Transverse colon (tissue), 4 donors: ENCODE measurements at regions not wholly inside any gene's neighbourhood (a gene's known extent, or its start where the extent isn't known, plus 50 kb on each side); places are given as distances from the start of the nearest gene placed in this dataset.
A peak's percentile ranks its signal among the peaks of the same experiment; 100 is the strongest.

ENCODE experiments used
- EP300 ChIP-seq: sonication (generic); formaldehyde crosslinking; IDR thresholded peaks from one replicate; pipeline ENCODE4 v1.6.1; 2017; ENCODE audit warnings: antibody characterized with exemption, low read depth
- POLR2A ChIP-seq: fragments of 450-650 bp; IDR thresholded peaks from one replicate; pipeline ENCODE4 v1.6.1; 2016; ENCODE audit warnings: antibody characterized with exemption, mild to moderate bottlenecking, moderate library complexity
- POLR2AphosphoS5 ChIP-seq, 3 donors: sonication (generic); formaldehyde crosslinking; IDR thresholded peaks; one replicate each; pipeline ENCODE4 v1.6.1; 2016; ENCODE audit warnings: antibody characterized with exemption in 3 of 3
- TF ChIP-seq, protein P1 (sequence below), 5 experiments: fragments of 200-600 bp in 3 of 5; fragments of 450-650 bp in 2 of 5; sonication (generic) in 3 of 5; IDR thresholded peaks; 1 replicate in 2 of 5; 2 replicates in 3 of 5; pipeline ENCODE4 v1.5.1; 2016 to 2017; ENCODE audit warnings: antibody characterized with exemption in 5 of 5, inconsistent platforms in 3 of 5, mild to moderate bottlenecking in 2 of 5, moderate library complexity in 1 of 5

DNA sequence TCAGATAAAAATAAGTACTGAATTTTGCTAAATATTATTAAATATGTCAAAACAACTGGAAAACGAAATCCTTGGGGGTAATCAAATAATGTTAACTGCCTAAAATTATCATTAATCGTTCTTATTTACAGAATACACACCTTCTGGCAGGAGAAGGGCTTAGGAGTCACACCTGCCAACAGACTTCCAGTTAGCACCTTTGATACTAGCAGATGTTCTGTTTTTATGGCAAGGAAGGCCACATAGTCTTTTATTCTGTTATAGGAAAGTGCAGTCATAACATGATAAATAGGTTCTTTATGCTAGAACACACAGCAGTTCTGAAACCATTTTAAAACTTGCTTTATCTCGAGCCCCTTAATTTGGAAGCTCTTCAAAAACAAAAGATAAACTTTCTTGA, 464.1 kb downstream of the UTRN start:
- TF ChIP-seq, protein P1, sequence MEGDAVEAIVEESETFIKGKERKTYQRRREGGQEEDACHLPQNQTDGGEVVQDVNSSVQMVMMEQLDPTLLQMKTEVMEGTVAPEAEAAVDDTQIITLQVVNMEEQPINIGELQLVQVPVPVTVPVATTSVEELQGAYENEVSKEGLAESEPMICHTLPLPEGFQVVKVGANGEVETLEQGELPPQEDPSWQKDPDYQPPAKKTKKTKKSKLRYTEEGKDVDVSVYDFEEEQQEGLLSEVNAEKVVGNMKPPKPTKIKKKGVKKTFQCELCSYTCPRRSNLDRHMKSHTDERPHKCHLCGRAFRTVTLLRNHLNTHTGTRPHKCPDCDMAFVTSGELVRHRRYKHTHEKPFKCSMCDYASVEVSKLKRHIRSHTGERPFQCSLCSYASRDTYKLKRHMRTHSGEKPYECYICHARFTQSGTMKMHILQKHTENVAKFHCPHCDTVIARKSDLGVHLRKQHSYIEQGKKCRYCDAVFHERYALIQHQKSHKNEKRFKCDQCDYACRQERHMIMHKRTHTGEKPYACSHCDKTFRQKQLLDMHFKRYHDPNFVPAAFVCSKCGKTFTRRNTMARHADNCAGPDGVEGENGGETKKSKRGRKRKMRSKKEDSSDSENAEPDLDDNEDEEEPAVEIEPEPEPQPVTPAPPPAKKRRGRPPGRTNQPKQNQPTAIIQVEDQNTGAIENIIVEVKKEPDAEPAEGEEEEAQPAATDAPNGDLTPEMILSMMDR (IDR thresholded peaks at IDR 0.05) = no peak
- TF ChIP-seq EP300 (no peak), POLR2AphosphoS5 (IDR thresholded peaks at IDR 0.05) (peak in 1 of 3 donors; percentile 19), POLR2A (no peak)
